GM21526 (cell line): ENCODE measurements at regions not wholly inside any gene's neighbourhood (a gene's known extent, or its start where the extent isn't known, plus 50 kb on each side); places are given as distances from the start of the nearest gene placed in this dataset.

Experiments used
- ATAC-seq: cut with Tn5 transposase; IDR thresholded peaks from one replicate; pipeline ENCODE4 v1.9.1; 2021; ENCODE audit warnings: moderate library complexity; ENCODE audit not compliant: unreplicated experiment, low FRiP score

GRCh38 chr17:45676695-45677094 lies 107.4 kb upstream of the CRHR1 start:
- ATAC-seq = no peak

- no peak for ATAC-seq
These were observed 106.3 kb upstream of the CRHR1 start for GRCh38 chr17:45677770-45678169.

GRCh38 chr17:45679426-45679825 lies 104.7 kb upstream of the CRHR1 start:
- no peak for ATAC-seq

- no peak for ATAC-seq
These were observed 103.8 kb upstream of the CRHR1 start for GRCh38 chr17:45680360-45680759.

GRCh38 chr17:45681706-45682105 lies 102.4 kb upstream of the CRHR1 start:
- ATAC-seq = no peak

- no peak for ATAC-seq
These were observed 97.9 kb upstream of the CRHR1 start for GRCh38 chr17:45686250-45686649.

- ATAC-seq = no peak
These were observed 96.5 kb upstream of the CRHR1 start for GRCh38 chr17:45687594-45687993.

GRCh38 chr17:45688353-45688752 lies 95.8 kb upstream of the CRHR1 start:
- ATAC-seq = no peak

GRCh38 chr17:45688820-45689219 lies 95.3 kb upstream of the CRHR1 start:
- no peak for ATAC-seq

GRCh38 chr17:45689451-45689850 lies 94.7 kb upstream of the CRHR1 start:
- no peak for ATAC-seq

GRCh38 chr17:45690625-45691275 lies 93.4 kb upstream of the CRHR1 start:
- ATAC-seq = no peak

GRCh38 chr17:45692661-45693060 lies 91.5 kb upstream of the CRHR1 start:
- no peak for ATAC-seq

GRCh38 chr17:45693792-45694191 lies 90.3 kb upstream of the CRHR1 start:
- no peak for ATAC-seq

GRCh38 chr17:45696442-45696841 lies 87.7 kb upstream of the CRHR1 start:
- no peak for ATAC-seq

- no peak for ATAC-seq
These were observed 87.0 kb upstream of the CRHR1 start for GRCh38 chr17:45697076-45697475.

GRCh38 chr17:45700171-45701090 lies 83.7 kb upstream of the CRHR1 start:
- no peak for ATAC-seq

- no peak for ATAC-seq
These were observed 81.4 kb upstream of the CRHR1 start for GRCh38 chr17:45702666-45703266.

GRCh38 chr17:45703348-45703747 lies 80.8 kb upstream of the CRHR1 start:
- ATAC-seq = no peak

- no peak for ATAC-seq
These were observed 80.3 kb upstream of the CRHR1 start for GRCh38 chr17:45703806-45704205.

- ATAC-seq = no peak
These were observed 79.9 kb upstream of the CRHR1 start for GRCh38 chr17:45704251-45704650.
